K562 (cell line): ENCODE measurements at regions not wholly inside any gene's neighbourhood (a gene's known extent, or its start where the extent isn't known, plus 50 kb on each side); places are given as distances from the start of the nearest gene placed in this dataset.

Experiments used
- ARID3A ChIP-seq: IDR thresholded peaks from 2 replicates; pipeline ENCODE4 v1.6.1; 2012; ENCODE audit warnings: low read depth, low read length, improper control_type of control experiment, borderline replicate concordance
- ATF7 ChIP-seq: fragments of 450-650 bp; IDR thresholded peaks from 2 replicates; pipeline ENCODE4 v1.7.1; 2014; ENCODE audit warnings: mild to moderate bottlenecking, moderate library complexity
- CHCHD3 ChIP-seq: fragments of 250-450 bp; sonication (Bioruptor Pico); IDR thresholded peaks from 2 replicates; pipeline ENCODE4 v2.1.2; 2022; ENCODE audit warnings: mild to moderate bottlenecking
- CTBP1 ChIP-seq: fragments of 450-650 bp; IDR thresholded peaks from 2 replicates; pipeline ENCODE4 v1.6.1; 2016; ENCODE audit warnings: borderline replicate concordance
- EP400 ChIP-seq: fragments of 450-650 bp; IDR thresholded peaks from 2 replicates; pipeline ENCODE4 v1.6.1; 2017; ENCODE audit warnings: antibody characterized with exemption, mild to moderate bottlenecking, moderate library complexity
- FOXA3 ChIP-seq, 2 experiments: fragments of 450-650 bp in 1 of 2; sonication (generic) in 1 of 2; formaldehyde crosslinking; IDR thresholded peaks in 1 of 2; conservative IDR thresholded peaks in 1 of 2; 2 replicates each; pipeline versions ENCODE4 v1.4.0 to v1.8.0; 2020 to 2022; ENCODE audit warnings: mild to moderate bottlenecking in 2 of 2, missing genetic modification reagents in 1 of 2
- FOXJ3 ChIP-seq: sonication (generic); formaldehyde crosslinking; IDR thresholded peaks from 2 replicates; pipeline ENCODE4 v1.4.0; 2020; ENCODE audit warnings: mild to moderate bottlenecking, missing genetic modification reagents
- GTF2A2 ChIP-seq: IDR thresholded peaks from 2 replicates; pipeline ENCODE4 v1.6.1; 2016; ENCODE audit warnings: mild to moderate bottlenecking, missing genetic modification characterization, missing compliant biosample characterization
- KAT7 ChIP-seq: sonication (generic); formaldehyde crosslinking; IDR thresholded peaks from 2 replicates; pipeline ENCODE4 v1.8.0; 2022; ENCODE audit warnings: missing genetic modification reagents, mild to moderate bottlenecking, borderline replicate concordance
- NFATC3 ChIP-seq: fragments of 450-650 bp; IDR thresholded peaks from 2 replicates; pipeline ENCODE4 v1.6.1; 2017; ENCODE audit warnings: mild to moderate bottlenecking
- POU5F1 ChIP-seq: fragments of 150-350 bp; IDR thresholded peaks from 2 replicates; pipeline ENCODE4 v1.6.1; 2014; ENCODE audit warnings: borderline replicate concordance, low read length, low read depth, mild to moderate bottlenecking; ENCODE audit not compliant: partially characterized antibody
- RBFOX2 ChIP-seq: fragments of 200-400 bp; formaldehyde crosslinking; IDR thresholded peaks from 2 replicates; pipeline ENCODE4 v1.6.1; 2017; ENCODE audit warnings: low read depth, mild to moderate bottlenecking, low read length, moderate library complexity
- SMC3 ChIP-seq: conservative IDR thresholded peaks from 2 replicates; pipeline ENCODE4 v1.6.1; 2011; ENCODE audit warnings: low read depth, low read length, improper control_type of control experiment; ENCODE audit not compliant: insufficient read depth
- SRSF9 ChIP-seq: fragments of 200-400 bp; formaldehyde crosslinking; IDR thresholded peaks from 2 replicates; pipeline ENCODE4 v1.6.1; 2017; ENCODE audit warnings: low read depth, low read length, borderline replicate concordance
- TARDBP ChIP-seq: fragments of 450-650 bp; IDR thresholded peaks from 2 replicates; pipeline ENCODE4 v1.6.1; 2016
- TOE1 ChIP-seq, 2 experiments: fragments of 450-650 bp in 1 of 2; sonication (generic) in 1 of 2; formaldehyde crosslinking in 1 of 2; IDR thresholded peaks; 2 replicates each; pipeline versions ENCODE4 v1.7.1 to v1.8.0; 2016 to 2022; ENCODE audit warnings: borderline replicate concordance in 2 of 2, mild to moderate bottlenecking in 2 of 2, antibody characterized with exemption in 1 of 2, inconsistent platforms in 1 of 2, low read depth in 1 of 2, missing genetic modification reagents in 1 of 2, moderate library complexity in 1 of 2
- ZNF324 ChIP-seq: fragments of 250-450 bp; sonication (Bioruptor Pico); IDR thresholded peaks from 2 replicates; pipeline ENCODE4 v1.4.0; 2020; ENCODE audit warnings: mild to moderate bottlenecking
- ZNF354B ChIP-seq: fragments of 250-450 bp; sonication (Bioruptor Pico); IDR thresholded peaks from 2 replicates; pipeline ENCODE4 v1.4.0; 2020
- ZNF445 ChIP-seq: fragments of 250-450 bp; sonication (Bioruptor Pico); IDR thresholded peaks from 2 replicates; pipeline ENCODE4 v1.4.0; 2020; ENCODE audit warnings: low read depth, mild to moderate bottlenecking, moderate library complexity
- ZNF75A ChIP-seq: fragments of 450-650 bp; formaldehyde crosslinking; IDR thresholded peaks from 2 replicates; pipeline ENCODE4 v1.4.0; 2020; ENCODE audit warnings: mild to moderate bottlenecking
- TF ChIP-seq, protein P1 (sequence below): fragments of 250-450 bp; sonication (Bioruptor Pico); IDR thresholded peaks from 2 replicates; pipeline ENCODE4 v1.9.0; 2021; ENCODE audit warnings: mild to moderate bottlenecking
- TF ChIP-seq, protein P2 (sequence below): fragments of 250-450 bp; sonication (Bioruptor Pico); IDR thresholded peaks from 2 replicates; pipeline ENCODE4 v1.4.0; 2020
- TF ChIP-seq, protein P3 (sequence below): fragments of 450-650 bp; formaldehyde crosslinking; IDR thresholded peaks from 2 replicates; pipeline ENCODE4 v1.4.0; 2020; ENCODE audit warnings: mild to moderate bottlenecking, mixed read lengths

DNA sequence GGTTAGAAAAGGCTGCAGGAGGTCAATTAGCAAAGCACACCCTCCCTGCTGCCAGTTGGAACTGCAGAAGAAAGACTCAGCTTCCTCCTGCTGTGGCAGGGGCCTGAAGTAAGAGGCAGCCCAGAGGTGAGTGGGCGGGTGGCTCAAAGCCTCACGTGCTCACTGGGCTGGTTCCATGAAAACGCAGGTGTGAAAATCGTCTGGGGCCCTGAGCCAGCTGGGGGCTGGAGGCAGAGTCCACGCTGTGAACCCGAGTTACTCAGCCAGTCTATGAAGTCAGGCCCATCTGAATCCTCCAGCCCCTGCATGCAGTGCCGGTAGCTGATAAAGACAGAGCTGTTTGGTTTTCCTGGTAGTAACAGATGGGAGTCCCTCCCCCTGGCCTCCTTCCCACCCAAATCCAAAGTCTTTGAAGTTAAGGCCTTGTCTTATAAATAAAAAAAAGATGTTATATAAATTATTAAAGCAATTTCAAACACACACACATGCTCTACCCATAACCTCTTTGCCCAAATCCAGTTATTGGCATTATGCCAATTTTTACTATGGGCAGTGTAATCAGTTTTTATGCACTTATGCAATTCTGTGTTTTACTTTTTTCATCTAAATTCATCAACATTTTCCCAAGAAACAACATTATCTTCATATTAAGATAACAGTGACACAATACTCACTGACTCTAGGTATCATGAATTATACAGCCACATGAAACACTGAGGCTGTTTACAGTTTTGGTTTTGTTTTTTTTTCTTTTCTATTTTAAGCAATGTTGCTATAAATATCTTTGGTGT lies 57.9 kb upstream of the PNMA1 start (continued):
- no peak for TF ChIP-seq SMC3
- TF ChIP-seq, protein P1, sequence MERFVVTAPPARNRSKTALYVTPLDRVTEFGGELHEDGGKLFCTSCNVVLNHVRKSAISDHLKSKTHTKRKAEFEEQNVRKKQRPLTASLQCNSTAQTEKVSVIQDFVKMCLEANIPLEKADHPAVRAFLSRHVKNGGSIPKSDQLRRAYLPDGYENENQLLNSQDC: no peak
- TF ChIP-seq CHCHD3 (CRISPR knock-in tag): no peak
- TF ChIP-seq ZNF324 (CRISPR knock-in tag): no peak
- no peak for TF ChIP-seq SRSF9
- TF ChIP-seq TARDBP: no peak
- TF ChIP-seq NFATC3: no peak
- TF ChIP-seq EP400: peak; percentile 53
- TF ChIP-seq GTF2A2 (tag): no peak
- TF ChIP-seq POU5F1: no peak
- peak; percentile 78; the same call in 1 of the 2 replicates for TF ChIP-seq KAT7 (CRISPR knock-in tag)
- peak; percentile 46; the same call in 1 of the 2 replicates for TF ChIP-seq ATF7
- no peak for TF ChIP-seq FOXJ3 (CRISPR knock-in tag)
- TF ChIP-seq ARID3A: 0 out of 2 replicates have a peak, but pooled peaks have one; percentile 62
- TF ChIP-seq RBFOX2: peak; percentile 27; the same call in 1 of the 2 replicates
- no peak for TF ChIP-seq ZNF354B (CRISPR knock-in tag)
- TF ChIP-seq CTBP1: no peak; the same call in 1 of the 2 replicates
- TF ChIP-seq, protein P2, sequence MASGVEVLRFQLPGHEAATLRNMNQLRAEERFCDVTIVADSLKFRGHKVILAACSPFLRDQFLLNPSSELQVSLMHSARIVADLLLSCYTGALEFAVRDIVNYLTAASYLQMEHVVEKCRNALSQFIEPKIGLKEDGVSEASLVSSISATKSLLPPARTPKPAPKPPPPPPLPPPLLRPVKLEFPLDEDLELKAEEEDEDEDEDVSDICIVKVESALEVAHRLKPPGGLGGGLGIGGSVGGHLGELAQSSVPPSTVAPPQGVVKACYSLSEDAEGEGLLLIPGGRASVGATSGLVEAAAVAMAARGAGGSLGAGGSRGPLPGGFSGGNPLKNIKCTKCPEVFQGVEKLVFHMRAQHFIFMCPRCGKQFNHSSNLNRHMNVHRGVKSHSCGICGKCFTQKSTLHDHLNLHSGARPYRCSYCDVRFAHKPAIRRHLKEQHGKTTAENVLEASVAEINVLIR (CRISPR knock-in tag): no peak
- no peak for TF ChIP-seq ZNF75A
- TF ChIP-seq FOXA3 (CRISPR knock-in tag; conservative IDR thresholded peaks at IDR 0.05 in 1 of 2, IDR thresholded peaks at IDR 0.05 in 1 of 2): no peak
- peak; percentile 44; the same call in 1 of the 2 replicates for TF ChIP-seq TOE1 (IDR thresholded peaks at IDR 0.05; ENCODE audit: borderline replicate concordance)
- TF ChIP-seq TOE1 (CRISPR knock-in tag; IDR thresholded peaks at IDR 0.05; ENCODE audit: borderline replicate concordance, low read depth): no peak
- TF ChIP-seq, protein P3, sequence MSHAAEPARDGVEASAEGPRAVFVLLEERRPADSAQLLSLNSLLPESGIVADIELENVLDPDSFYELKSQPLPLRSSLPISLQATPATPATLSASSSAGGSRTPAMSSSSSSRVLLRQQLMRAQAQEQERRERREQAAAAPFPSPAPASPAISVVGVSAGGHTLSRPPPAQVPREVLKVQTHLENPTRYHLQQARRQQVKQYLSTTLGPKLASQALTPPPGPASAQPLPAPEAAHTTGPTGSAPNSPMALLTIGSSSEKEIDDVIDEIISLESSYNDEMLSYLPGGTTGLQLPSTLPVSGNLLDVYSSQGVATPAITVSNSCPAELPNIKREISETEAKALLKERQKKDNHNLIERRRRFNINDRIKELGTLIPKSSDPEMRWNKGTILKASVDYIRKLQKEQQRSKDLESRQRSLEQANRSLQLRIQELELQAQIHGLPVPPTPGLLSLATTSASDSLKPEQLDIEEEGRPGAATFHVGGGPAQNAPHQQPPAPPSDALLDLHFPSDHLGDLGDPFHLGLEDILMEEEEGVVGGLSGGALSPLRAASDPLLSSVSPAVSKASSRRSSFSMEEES: no peak
- no peak for TF ChIP-seq ZNF445
